Activated CD4-positive, alpha-beta memory T cell treated with anti-CD3 and anti-CD28 coated beads for 36 hours (primary cell): ENCODE measurements at regions not wholly inside any gene's neighbourhood (a gene's known extent, or its start where the extent isn't known, plus 50 kb on each side); places are given as distances from the start of the nearest gene placed in this dataset.
"Not testable (repeated sequence)": the region's sequence is repeated elsewhere in the genome, so short reads cannot be mapped to it uniquely, and the experiment has no call there.

Experiments used
- CTCF ChIA-PET: fragments of 350-600 bp; sonication (Branson Sonifier 250); formaldehyde crosslinking; loops from one replicate; lab custom pipeline; 2021; ENCODE audit warnings: antibody characterized with exemption, inconsistent platforms; lab: Charles Lee
- POLR2A ChIA-PET: fragments of 350-600 bp; sonication (Branson Sonifier 250); formaldehyde crosslinking; loops from one replicate; lab custom pipeline; 2021; ENCODE audit warnings: antibody characterized with exemption; lab: Charles Lee
- DNase-seq: peaks from one replicate; pipeline ENCODE4 v3.0.0-alpha.2; 2020
- H3K27ac Mint-ChIP-seq: one replicate; pipeline ENCODE4 v1.8.0; 2021; ENCODE audit warnings: mixed read lengths
- H3K27me3 Mint-ChIP-seq: one replicate; pipeline ENCODE4 v1.8.0; 2021; ENCODE audit warnings: mixed read lengths
- H3K36me3 Mint-ChIP-seq: one replicate; pipeline ENCODE4 v1.8.0; 2021; ENCODE audit warnings: mixed read lengths
- H3K4me1 Mint-ChIP-seq: one replicate; pipeline ENCODE4 v1.8.0; 2021; ENCODE audit warnings: low read depth, mixed read lengths
- H3K4me3 Mint-ChIP-seq: one replicate; pipeline ENCODE4 v1.8.0; 2021; ENCODE audit warnings: mild to moderate bottlenecking, mixed read lengths
- H3K9me3 Mint-ChIP-seq: one replicate; pipeline ENCODE4 v1.8.0; 2021; ENCODE audit warnings: mixed read lengths
- intact Hi-C: fragments of 100-400 bp; cut with micrococcal nuclease; formaldehyde crosslinking; loops from one replicate; pipeline ENCODE4 v1.15.1; 2023

GRCh38 chr5:135173662-135174290 lies 139.7 kb upstream of the PITX1 start:
- no peak overlapping the region for H3K27ac Mint-ChIP-seq
- no peaks in the 10 kb centered on the region for H3K9me3 Mint-ChIP-seq
- peaks cover 17% of the 10 kb centered on the region for H3K27me3 Mint-ChIP-seq
- POLR2A ChIA-PET, result no interaction called here
- intact Hi-C loops, result no loop called here
- H3K4me1 Mint-ChIP-seq, result no peaks in the 10 kb centered on the region
- no peak for DNase-seq
- no peaks in the 10 kb centered on the region for H3K36me3 Mint-ChIP-seq
- no peak overlapping the region for H3K4me3 Mint-ChIP-seq
- CTCF ChIA-PET, result no interaction called here

GRCh38 chr5:135172718-135173117 lies 138.7 kb upstream of the PITX1 start:
- Mint-ChIP-seq H3K36me3 (no peaks in the 10 kb centered on the region), H3K9me3 (no peaks in the 10 kb centered on the region), H3K27me3 (peaks cover 26% of the 10 kb centered on the region), H3K4me3 (no peak overlapping the region), H3K27ac (no peak overlapping the region), H3K4me1 (no peaks in the 10 kb centered on the region)
- ChIA-PET POLR2A (no interaction called here), CTCF (no interaction called here)
- DNase-seq, result no peak
- intact Hi-C loops, result no loop called here

GRCh38 chr5:135171336-135171735 lies 137.3 kb upstream of the PITX1 start:
- Mint-ChIP-seq H3K4me1 (no peaks in the 10 kb centered on the region), H3K9me3 (no peaks in the 10 kb centered on the region), H3K36me3 (no peaks in the 10 kb centered on the region), H3K27ac (no peak overlapping the region), H3K4me3 (no peak overlapping the region), H3K27me3 (peaks cover 31% of the 10 kb centered on the region)
- intact Hi-C loops, result no loop called here
- POLR2A ChIA-PET, result no interaction called here
- CTCF ChIA-PET, result no interaction called here
- no peak for DNase-seq

- no peak for DNase-seq
- no peaks in the 10 kb centered on the region for H3K36me3 Mint-ChIP-seq
- CTCF ChIA-PET, result interaction anchor here (2.6 kb wide), 1 partner anchor 21 kb away, joined by 6 read pairs; no protein-coding TSS in a partner anchor
- H3K4me3 Mint-ChIP-seq, result no peak overlapping the region
- POLR2A ChIA-PET, result no interaction called here
- peaks cover 35% of the 10 kb centered on the region for H3K27me3 Mint-ChIP-seq
- no peaks in the 10 kb centered on the region for H3K4me1 Mint-ChIP-seq
- H3K27ac Mint-ChIP-seq, result no peak overlapping the region
- H3K9me3 Mint-ChIP-seq, result no peaks in the 10 kb centered on the region
- intact Hi-C loops, result no loop called here
These were observed 136.5 kb upstream of the PITX1 start for GRCh38 chr5:135170500-135170899.

- intact Hi-C loops, result no loop called here
- Mint-ChIP-seq H3K9me3 (no peaks in the 10 kb centered on the region), H3K27ac (no peak overlapping the region), H3K4me3 (no peak overlapping the region), H3K27me3 (peaks cover 37% of the 10 kb centered on the region), H3K4me1 (no peaks in the 10 kb centered on the region), H3K36me3 (no peaks in the 10 kb centered on the region)
- no peak for DNase-seq
- POLR2A ChIA-PET, result no interaction called here
- CTCF ChIA-PET, result interaction anchor here (2.6 kb wide), 1 partner anchor 22 kb away, joined by 6 read pairs; no protein-coding TSS in a partner anchor
These were observed 135.7 kb upstream of the PITX1 start for GRCh38 chr5:135169753-135170152.

- Mint-ChIP-seq H3K4me1 (no peaks in the 10 kb centered on the region), H3K9me3 (no peaks in the 10 kb centered on the region), H3K27me3 (peaks cover 34% of the 10 kb centered on the region), H3K27ac (no peak overlapping the region), H3K36me3 (no peaks in the 10 kb centered on the region), H3K4me3 (no peak overlapping the region)
- intact Hi-C loops, result no loop called here
- CTCF ChIA-PET, result interaction anchor here (1.8 kb wide), 1 partner anchor 24 kb away, joined by 6 read pairs; no protein-coding TSS in a partner anchor
- no peak for DNase-seq
- POLR2A ChIA-PET, result no interaction called here
These were observed 133.6 kb upstream of the PITX1 start for GRCh38 chr5:135167634-135168033.

GRCh38 chr5:135164873-135165614 lies 131.0 kb upstream of the PITX1 start:
- H3K36me3 Mint-ChIP-seq, result not testable (repeated sequence)

GRCh38 chr5:135163964-135164363 lies 129.9 kb upstream of the PITX1 start:
- ChIA-PET CTCF (no interaction called here), POLR2A (no interaction called here)
- H3K4me3 Mint-ChIP-seq, result no peak overlapping the region
- DNase-seq, result no peak
- no peak overlapping the region for H3K27ac Mint-ChIP-seq
- H3K36me3 Mint-ChIP-seq, result peaks cover 2% of the 10 kb centered on the region
- no peaks in the 10 kb centered on the region for H3K4me1 Mint-ChIP-seq
- H3K9me3 Mint-ChIP-seq, result peaks cover 13% of the 10 kb centered on the region
- peaks cover 30% of the 10 kb centered on the region for H3K27me3 Mint-ChIP-seq
- intact Hi-C loops, result no loop called here

More at GRCh38 chr5:135164873-135165614, 131.0 kb upstream of the PITX1 start:
- CTCF ChIA-PET, intact Hi-C loops, H3K4me1 Mint-ChIP-seq, POLR2A ChIA-PET, H3K27ac Mint-ChIP-seq, H3K9me3 Mint-ChIP-seq, DNase-seq, H3K4me3 Mint-ChIP-seq: not testable (repeated sequence)
- H3K27me3 Mint-ChIP-seq, result peaks cover 30% of the 10 kb centered on the region

GRCh38 chr5:135163391-135163790 lies 129.4 kb upstream of the PITX1 start:
- DNase-seq, result no peak
- H3K4me3 Mint-ChIP-seq, result no peak overlapping the region
- POLR2A ChIA-PET, result no interaction called here
- no peak overlapping the region for H3K27ac Mint-ChIP-seq
- H3K27me3 Mint-ChIP-seq, result peaks cover 25% of the 10 kb centered on the region
- intact Hi-C loops, result no loop called here
- H3K4me1 Mint-ChIP-seq, result no peaks in the 10 kb centered on the region
- H3K36me3 Mint-ChIP-seq, result peaks cover 2% of the 10 kb centered on the region
- CTCF ChIA-PET, result no interaction called here
- peaks cover 19% of the 10 kb centered on the region for H3K9me3 Mint-ChIP-seq

GRCh38 chr5:135162661-135163265 lies 128.7 kb upstream of the PITX1 start:
- H3K4me3 Mint-ChIP-seq, result no peak overlapping the region
- H3K4me1 Mint-ChIP-seq, result no peaks in the 10 kb centered on the region
- ChIA-PET CTCF (no interaction called here), POLR2A (no interaction called here)
- H3K9me3 Mint-ChIP-seq, result peaks cover 24% of the 10 kb centered on the region
- H3K27me3 Mint-ChIP-seq, result peaks cover 20% of the 10 kb centered on the region
- peaks cover 2% of the 10 kb centered on the region for H3K36me3 Mint-ChIP-seq
- no peak for DNase-seq
- no peak overlapping the region for H3K27ac Mint-ChIP-seq
- intact Hi-C loops, result no loop called here

- no peaks in the 10 kb centered on the region for H3K4me1 Mint-ChIP-seq
- POLR2A ChIA-PET, result no interaction called here
- DNase-seq, result no peak
- no peak overlapping the region for H3K27ac Mint-ChIP-seq
- intact Hi-C loops, result no loop called here
- peaks cover 13% of the 10 kb centered on the region for H3K27me3 Mint-ChIP-seq
- CTCF ChIA-PET, result no interaction called here
- H3K9me3 Mint-ChIP-seq, result peaks cover 32% of the 10 kb centered on the region
- H3K36me3 Mint-ChIP-seq, result peaks cover 2% of the 10 kb centered on the region
- H3K4me3 Mint-ChIP-seq, result no peak overlapping the region
These were observed 127.2 kb upstream of the PITX1 start for GRCh38 chr5:135161221-135161620.

GRCh38 chr5:135160036-135160675 lies 126.1 kb upstream of the PITX1 start:
- POLR2A ChIA-PET, result no interaction called here
- CTCF ChIA-PET, result no interaction called here
- H3K36me3 Mint-ChIP-seq, result peaks cover 2% of the 10 kb centered on the region

More at GRCh38 chr5:135160036-135160675, 126.1 kb upstream of the PITX1 start:
- Mint-ChIP-seq H3K4me1 (no peaks in the 10 kb centered on the region), H3K4me3 (no peak overlapping the region), H3K27me3 (peaks cover 6% of the 10 kb centered on the region), H3K9me3 (peaks cover 32% of the 10 kb centered on the region), H3K27ac (no peak overlapping the region)
- no peak for DNase-seq
- intact Hi-C loops, result no loop called here
